Activated naive CD8-positive, alpha-beta T cell treated with anti-CD3 and anti-CD28 coated beads, Interleukin-2, amount 50 U/mL, for 24 hours (primary cell): ENCODE measurements at regions not wholly inside any gene's neighbourhood (a gene's known extent, or its start where the extent isn't known, plus 50 kb on each side); places are given as distances from the start of the nearest gene placed in this dataset.
A peak's percentile ranks its signal among the peaks of the same experiment; 100 is the strongest.
"Not testable (repeated sequence)": the region's sequence is repeated elsewhere in the genome, so short reads cannot be mapped to it uniquely, and the experiment has no call there.

Source experiments
- ATAC-seq: fragments of 150-1000 bp; cut with Tn5 transposase; one replicate; pipeline ENCODE4 v1.10.0; 2021
- DNase-seq: peaks from one replicate; pipeline ENCODE4 v3.0.0; 2021
- H3K27ac Mint-ChIP-seq: one replicate; pipeline ENCODE4 v1.8.0; 2021; ENCODE audit warnings: mild to moderate bottlenecking, mixed read lengths
- H3K27me3 Mint-ChIP-seq: one replicate; pipeline ENCODE4 v1.8.0; 2021; ENCODE audit warnings: mixed read lengths
- H3K36me3 Mint-ChIP-seq: one replicate; pipeline ENCODE4 v1.8.0; 2021; ENCODE audit warnings: low read depth, mixed read lengths
- H3K4me1 Mint-ChIP-seq: one replicate; pipeline ENCODE4 v1.8.0; 2021; ENCODE audit warnings: mixed read lengths
- H3K4me3 Mint-ChIP-seq: one replicate; pipeline ENCODE4 v1.8.0; 2021; ENCODE audit warnings: mild to moderate bottlenecking, moderate library complexity, mixed read lengths
- H3K9me3 Mint-ChIP-seq: one replicate; pipeline ENCODE4 v1.8.0; 2021; ENCODE audit warnings: mixed read lengths

DNA sequence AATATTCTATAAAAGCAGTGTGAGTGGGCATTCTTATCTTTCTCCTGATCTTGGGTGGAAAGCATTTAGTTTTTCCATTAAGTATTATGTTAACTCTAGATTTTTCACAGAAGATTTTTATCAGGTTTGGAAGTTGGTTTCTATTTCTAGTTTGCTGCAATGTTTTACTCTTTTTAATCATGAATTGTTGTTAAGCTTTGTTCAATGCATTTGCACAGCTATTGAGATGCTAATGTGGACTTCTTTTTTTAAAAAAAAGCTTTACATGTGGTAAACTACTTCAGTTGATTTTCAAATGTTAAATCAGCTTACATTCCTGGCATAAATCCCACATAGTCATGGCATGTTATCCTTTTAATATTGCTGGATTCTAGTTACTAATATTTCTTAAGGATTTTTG lies 363.6 kb upstream of the NRP1 start:
- no peak overlapping the region for H3K4me3 Mint-ChIP-seq
- H3K36me3 Mint-ChIP-seq, result no peaks in the 10 kb centered on the region
- H3K27me3 Mint-ChIP-seq, result peaks cover 6% of the 10 kb centered on the region
- ATAC-seq, result no peak
- H3K9me3 Mint-ChIP-seq, result peaks cover 10% of the 10 kb centered on the region
- no peak overlapping the region for H3K27ac Mint-ChIP-seq
- H3K4me1 Mint-ChIP-seq, result no peaks in the 10 kb centered on the region
- DNase-seq, result no peak

- H3K27ac Mint-ChIP-seq, result no peak overlapping the region
- no peak overlapping the region for H3K4me3 Mint-ChIP-seq
- H3K36me3 Mint-ChIP-seq, result no peaks in the 10 kb centered on the region
- H3K27me3 Mint-ChIP-seq, result peaks cover 6% of the 10 kb centered on the region
- peaks cover 16% of the 10 kb centered on the region for H3K9me3 Mint-ChIP-seq
- H3K4me1 Mint-ChIP-seq, result no peaks in the 10 kb centered on the region
- DNase-seq (no peak), ATAC-seq (peak; percentile 43)
Measured at GRCh38 chr10:33697016-33697415, 362.5 kb upstream of the NRP1 start.

DNA sequence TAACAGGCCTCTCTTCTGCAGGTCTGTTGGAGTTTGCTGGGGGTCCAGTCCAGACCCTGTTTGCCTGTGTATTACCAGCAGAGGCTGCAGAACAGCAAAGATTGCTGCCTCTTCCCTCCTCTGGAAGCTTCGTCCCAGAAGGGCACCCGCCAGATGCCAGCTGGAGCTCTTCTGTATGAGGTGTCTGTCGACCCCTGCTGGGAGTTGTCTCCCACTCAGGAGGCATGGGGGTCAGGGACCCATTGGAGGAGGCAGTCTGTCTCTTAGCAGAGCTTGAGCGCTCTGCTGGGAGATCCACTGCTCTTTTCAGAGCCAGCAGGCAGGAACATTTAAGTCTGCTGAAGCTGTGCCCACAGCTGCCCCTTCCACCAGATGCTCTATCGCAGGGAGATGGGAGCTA lies 361.1 kb upstream of the NRP1 start:
- Mint-ChIP-seq H3K4me1 (no peaks in the 10 kb centered on the region), H3K4me3 (no peak overlapping the region), H3K27me3 (no peaks in the 10 kb centered on the region), H3K9me3 (peaks cover 31% of the 10 kb centered on the region), H3K36me3 (no peaks in the 10 kb centered on the region), H3K27ac (no peak overlapping the region)
- DNase-seq, result no peak
- ATAC-seq, result no peak

- not testable (repeated sequence) for H3K4me3 Mint-ChIP-seq, ATAC-seq, DNase-seq, H3K27ac Mint-ChIP-seq, H3K27me3 Mint-ChIP-seq, H3K36me3 Mint-ChIP-seq, H3K4me1 Mint-ChIP-seq
- peaks cover 39% of the 10 kb centered on the region for H3K9me3 Mint-ChIP-seq
Measured at GRCh38 chr10:33690536-33690935, 356.1 kb upstream of the NRP1 start.

- no peaks in the 10 kb centered on the region for H3K4me1 Mint-ChIP-seq
- H3K27me3 Mint-ChIP-seq, result no peaks in the 10 kb centered on the region
- no peak overlapping the region for H3K27ac Mint-ChIP-seq
- H3K4me3 Mint-ChIP-seq, result no peak overlapping the region
- H3K36me3 Mint-ChIP-seq, result no peaks in the 10 kb centered on the region
- ATAC-seq (no peak), DNase-seq (no peak)
- H3K9me3 Mint-ChIP-seq, result peaks cover 34% of the 10 kb centered on the region
Measured at GRCh38 chr10:33688506-33688905, 354.0 kb upstream of the NRP1 start.

DNA sequence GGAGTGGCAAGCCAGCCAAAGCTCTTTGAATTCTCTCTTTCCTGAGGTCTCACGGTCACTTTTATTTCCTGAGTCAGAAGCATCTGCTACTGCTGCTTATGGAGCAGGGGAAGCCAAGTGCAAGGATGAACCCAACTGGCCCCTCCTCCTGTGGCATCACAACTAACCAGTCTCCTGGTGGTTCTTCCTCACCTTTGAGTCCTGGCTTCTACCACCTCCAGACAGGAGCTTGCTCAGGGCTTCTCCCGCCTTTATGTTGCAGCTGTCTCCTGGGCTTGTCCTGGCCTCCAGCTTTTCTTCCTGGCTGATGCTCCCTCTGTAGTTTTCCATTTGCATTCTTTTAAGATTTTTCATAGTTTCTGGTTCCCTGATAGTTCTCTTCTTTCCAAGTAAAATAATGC lies 349.7 kb upstream of the NRP1 start:
- H3K36me3 Mint-ChIP-seq, result no peaks in the 10 kb centered on the region
- no peak for ATAC-seq
- DNase-seq, result no peak
- no peak overlapping the region for H3K27ac Mint-ChIP-seq
- H3K27me3 Mint-ChIP-seq, result peaks cover 2% of the 10 kb centered on the region
- H3K4me1 Mint-ChIP-seq, result no peaks in the 10 kb centered on the region
- H3K4me3 Mint-ChIP-seq, result no peak overlapping the region
- H3K9me3 Mint-ChIP-seq, result peaks cover 5% of the 10 kb centered on the region

DNA sequence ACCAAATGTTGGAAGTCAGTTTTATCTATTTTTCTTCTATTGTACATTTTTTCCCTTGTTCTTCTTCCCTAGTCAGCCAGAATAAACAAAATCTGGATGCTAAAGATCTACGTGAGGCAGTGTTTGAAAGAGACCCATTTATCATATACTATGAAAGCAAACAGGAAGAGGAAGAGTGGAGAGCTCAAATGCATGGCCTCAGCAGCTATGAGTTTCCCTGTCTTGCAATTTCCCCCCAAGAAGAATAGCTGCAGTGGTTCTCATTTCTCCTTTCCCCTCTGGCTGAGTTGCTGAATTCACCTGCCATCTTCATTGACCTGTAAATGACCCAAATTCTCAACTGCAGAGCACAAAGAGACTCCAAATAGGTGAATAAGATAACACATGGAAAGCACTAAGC lies 347.1 kb upstream of the NRP1 start:
- H3K27me3 Mint-ChIP-seq, result peaks cover 4% of the 10 kb centered on the region
- no peaks in the 10 kb centered on the region for H3K36me3 Mint-ChIP-seq
- no peak for ATAC-seq

GRCh38 chr10:33680036-33680435 lies 345.6 kb upstream of the NRP1 start:
- no peaks in the 10 kb centered on the region for H3K4me1 Mint-ChIP-seq
- H3K4me3 Mint-ChIP-seq, result no peak overlapping the region
- H3K27ac Mint-ChIP-seq, result no peak overlapping the region
- ATAC-seq (no peak), DNase-seq (no peak)
- H3K9me3 Mint-ChIP-seq, result peaks cover 5% of the 10 kb centered on the region
- H3K27me3 Mint-ChIP-seq, result peaks cover 4% of the 10 kb centered on the region
- no peaks in the 10 kb centered on the region for H3K36me3 Mint-ChIP-seq

More for the DNA sequence above, 347.1 kb upstream of the NRP1 start:
- no peak for DNase-seq
- Mint-ChIP-seq H3K4me3 (no peak overlapping the region), H3K4me1 (no peaks in the 10 kb centered on the region), H3K27ac (no peak overlapping the region), H3K9me3 (peaks cover 5% of the 10 kb centered on the region)

GRCh38 chr10:33676606-33677339 lies 342.3 kb upstream of the NRP1 start:
- Mint-ChIP-seq H3K9me3 (peaks cover 1% of the 10 kb centered on the region), H3K27me3 (peaks cover 10% of the 10 kb centered on the region), H3K4me3 (no peak overlapping the region), H3K4me1 (no peaks in the 10 kb centered on the region), H3K27ac (no peak overlapping the region), H3K36me3 (no peaks in the 10 kb centered on the region)
- ATAC-seq (no peak), DNase-seq (no peak)

- Mint-ChIP-seq H3K27ac (no peak overlapping the region), H3K9me3 (no peaks in the 10 kb centered on the region), H3K4me3 (no peak overlapping the region), H3K4me1 (no peaks in the 10 kb centered on the region), H3K36me3 (no peaks in the 10 kb centered on the region), H3K27me3 (peaks cover 10% of the 10 kb centered on the region)
- ATAC-seq, result no peak
- no peak for DNase-seq
Measured at GRCh38 chr10:33674986-33675599, 340.6 kb upstream of the NRP1 start.

DNA sequence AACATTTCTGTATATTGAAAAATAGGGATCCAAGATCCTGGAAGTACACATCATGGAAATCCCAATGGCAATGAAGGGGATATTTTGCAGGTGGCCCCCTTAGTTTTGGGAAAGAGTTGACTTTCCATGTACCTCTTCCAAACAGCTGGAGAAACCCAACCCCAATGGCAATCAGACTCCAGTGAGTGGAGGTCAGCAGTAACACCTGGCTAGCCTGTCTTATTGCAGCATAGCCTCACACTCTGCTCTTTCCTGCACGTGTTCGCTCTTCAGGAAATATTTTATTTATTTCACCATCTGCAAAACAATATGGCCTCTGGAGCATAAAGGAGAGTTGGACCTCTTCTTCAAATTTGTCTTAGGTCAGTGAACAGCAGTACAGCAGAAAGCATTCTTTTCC lies 340.0 kb upstream of the NRP1 start:
- Mint-ChIP-seq H3K27me3 (peaks cover 8% of the 10 kb centered on the region), H3K4me3 (no peak overlapping the region), H3K4me1 (no peaks in the 10 kb centered on the region), H3K9me3 (no peaks in the 10 kb centered on the region), H3K27ac (no peak overlapping the region), H3K36me3 (no peaks in the 10 kb centered on the region)
- ATAC-seq (no peak), DNase-seq (no peak)

GRCh38 chr10:33673839-33674415 lies 339.5 kb upstream of the NRP1 start:
- ATAC-seq (no peak), DNase-seq (no peak)
- Mint-ChIP-seq H3K4me1 (no peaks in the 10 kb centered on the region), H3K4me3 (no peak overlapping the region), H3K27ac (no peak overlapping the region), H3K9me3 (no peaks in the 10 kb centered on the region), H3K36me3 (no peaks in the 10 kb centered on the region), H3K27me3 (peaks cover 8% of the 10 kb centered on the region)

GRCh38 chr10:33669904-33670303 lies 335.4 kb upstream of the NRP1 start:
- DNase-seq, result no peak
- Mint-ChIP-seq H3K4me3 (no peak overlapping the region), H3K9me3 (peaks cover 5% of the 10 kb centered on the region), H3K27me3 (peaks cover 6% of the 10 kb centered on the region), H3K36me3 (no peaks in the 10 kb centered on the region), H3K4me1 (peaks cover 5% of the 10 kb centered on the region), H3K27ac (no peak overlapping the region)
- ATAC-seq, result no peak

GRCh38 chr10:33666686-33667480 lies 332.4 kb upstream of the NRP1 start:
- Mint-ChIP-seq H3K4me1 (peaks cover 7% of the 10 kb centered on the region), H3K36me3 (no peaks in the 10 kb centered on the region), H3K9me3 (peaks cover 14% of the 10 kb centered on the region), H3K27me3 (peaks cover 8% of the 10 kb centered on the region), H3K27ac (no peak overlapping the region), H3K4me3 (no peak overlapping the region)
- ATAC-seq (no peak), DNase-seq (no peak)

DNA sequence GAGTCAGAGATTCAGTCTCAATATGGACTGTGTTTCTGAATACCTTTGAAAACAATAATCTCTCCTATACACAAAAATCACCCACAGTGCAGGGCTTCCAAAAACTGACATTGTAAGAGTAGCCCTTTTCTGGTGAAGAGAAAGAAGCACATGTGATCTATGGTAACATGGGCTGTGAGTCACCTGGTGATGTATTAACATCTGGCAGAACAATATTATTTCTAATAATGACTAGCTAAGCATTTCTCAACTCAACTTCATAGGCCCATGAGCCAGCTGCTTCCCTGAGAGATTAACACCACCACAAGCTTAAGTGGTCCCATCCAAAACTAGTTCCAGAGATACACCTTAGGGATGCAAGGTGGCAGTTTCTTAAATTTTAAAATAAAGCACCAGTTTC lies 331.0 kb upstream of the NRP1 start:
- ATAC-seq (no peak), DNase-seq (no peak)
- H3K27ac Mint-ChIP-seq, result no peak overlapping the region
- peaks cover 7% of the 10 kb centered on the region for H3K4me1 Mint-ChIP-seq
- no peaks in the 10 kb centered on the region for H3K36me3 Mint-ChIP-seq
- H3K27me3 Mint-ChIP-seq, result peaks cover 11% of the 10 kb centered on the region
- H3K9me3 Mint-ChIP-seq, result peaks cover 14% of the 10 kb centered on the region
- H3K4me3 Mint-ChIP-seq, result no peak overlapping the region
